Thyroid gland (tissue), 4 donors: ENCODE measurements at regions not wholly inside any gene's neighbourhood (a gene's known extent, or its start where the extent isn't known, plus 50 kb on each side); places are given as distances from the start of the nearest gene placed in this dataset.

Source experiments
- POLR2A ChIP-seq, 2 donors: fragments of 450-650 bp; IDR thresholded peaks; one replicate each; pipeline ENCODE4 v1.6.1; 2017; ENCODE audit warnings: antibody characterized with exemption in 2 of 2, mild to moderate bottlenecking in 2 of 2, moderate library complexity in 1 of 2
- TF ChIP-seq, protein P1 (sequence below), 6 experiments: fragments of 200-600 bp in 3 of 6; fragments of 450-650 bp in 3 of 6; sonication (generic) in 3 of 6; IDR thresholded peaks; one replicate each; pipeline ENCODE4 v1.5.1; 2016 to 2019; ENCODE audit warnings: antibody characterized with exemption in 6 of 6, mild to moderate bottlenecking in 2 of 6, inconsistent platforms in 1 of 6, moderate library complexity in 1 of 6

GRCh38 chr20:50335105-50335504 lies 144.5 kb downstream of the CEBPB start:
- TF ChIP-seq, protein P1, sequence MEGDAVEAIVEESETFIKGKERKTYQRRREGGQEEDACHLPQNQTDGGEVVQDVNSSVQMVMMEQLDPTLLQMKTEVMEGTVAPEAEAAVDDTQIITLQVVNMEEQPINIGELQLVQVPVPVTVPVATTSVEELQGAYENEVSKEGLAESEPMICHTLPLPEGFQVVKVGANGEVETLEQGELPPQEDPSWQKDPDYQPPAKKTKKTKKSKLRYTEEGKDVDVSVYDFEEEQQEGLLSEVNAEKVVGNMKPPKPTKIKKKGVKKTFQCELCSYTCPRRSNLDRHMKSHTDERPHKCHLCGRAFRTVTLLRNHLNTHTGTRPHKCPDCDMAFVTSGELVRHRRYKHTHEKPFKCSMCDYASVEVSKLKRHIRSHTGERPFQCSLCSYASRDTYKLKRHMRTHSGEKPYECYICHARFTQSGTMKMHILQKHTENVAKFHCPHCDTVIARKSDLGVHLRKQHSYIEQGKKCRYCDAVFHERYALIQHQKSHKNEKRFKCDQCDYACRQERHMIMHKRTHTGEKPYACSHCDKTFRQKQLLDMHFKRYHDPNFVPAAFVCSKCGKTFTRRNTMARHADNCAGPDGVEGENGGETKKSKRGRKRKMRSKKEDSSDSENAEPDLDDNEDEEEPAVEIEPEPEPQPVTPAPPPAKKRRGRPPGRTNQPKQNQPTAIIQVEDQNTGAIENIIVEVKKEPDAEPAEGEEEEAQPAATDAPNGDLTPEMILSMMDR (IDR thresholded peaks at IDR 0.05) = no peak
- TF ChIP-seq POLR2A (IDR thresholded peaks at IDR 0.05) = peak in 1 of 2 donors; percentile 48
